Neural progenitor cell (in vitro differentiated cells): ENCODE measurements at regions not wholly inside any gene's neighbourhood (a gene's known extent, or its start where the extent isn't known, plus 50 kb on each side); places are given as distances from the start of the nearest gene placed in this dataset.

Experiments
- DNase-seq: peaks from one replicate; pipeline ENCODE4 v3.0.0-alpha.2; 2016; ENCODE audit warnings: low spot score
- H2AFZ ChIP-seq: fragments of 200-600 bp; sonication (generic); replicated peaks from 2 replicates; pipeline ENCODE4 v1.6.1; 2016; ENCODE audit warnings: antibody characterized with exemption
- H3F3A ChIP-seq: fragments of 200-600 bp; sonication (generic); 2 replicates; pipeline ENCODE4 v1.6.1; 2016; ENCODE audit warnings: antibody characterized with exemption, low read depth
- H3K27ac ChIP-seq: fragments of 200-600 bp; sonication (generic); 2 replicates; pipeline ENCODE4 v1.5.1; 2016; ENCODE audit warnings: mild to moderate bottlenecking
- H3K27me3 ChIP-seq: fragments of 200-600 bp; sonication (generic); 2 replicates; pipeline ENCODE4 v1.6.1; 2016; ENCODE audit warnings: mild to moderate bottlenecking, moderate library complexity
- H3K36me3 ChIP-seq: fragments of 200-600 bp; sonication (generic); 2 replicates; pipeline ENCODE4 v1.5.1; 2016
- H3K4me1 ChIP-seq: fragments of 200-600 bp; sonication (generic); 2 replicates; pipeline ENCODE4 v1.6.1; 2016; ENCODE audit warnings: mixed run types
- H3K4me2 ChIP-seq: fragments of 200-600 bp; sonication (generic); 2 replicates; pipeline ENCODE4 v1.6.1; 2016
- H3K4me3 ChIP-seq: fragments of 200-600 bp; sonication (generic); 2 replicates; pipeline ENCODE4 v1.5.1; 2016
- H3K79me2 ChIP-seq: fragments of 200-600 bp; sonication (generic); 2 replicates; pipeline ENCODE4 v1.6.1; 2016; ENCODE audit warnings: low read depth
- H3K9ac ChIP-seq: fragments of 200-600 bp; sonication (generic); 2 replicates; pipeline ENCODE4 v1.6.1; 2016
- H3K9me3 ChIP-seq: fragments of 200-600 bp; sonication (generic); 2 replicates; pipeline ENCODE4 v1.5.1; 2016; ENCODE audit warnings: low read depth
- H4K20me1 ChIP-seq: fragments of 200-600 bp; sonication (generic); 2 replicates; pipeline ENCODE4 v1.6.1; 2016; ENCODE audit warnings: low read depth
- H3K27ac Mint-ChIP-seq: 3 replicates; pipeline ENCODE4 v1.8.0; 2021; ENCODE audit warnings: mixed read lengths
- H3K27me3 Mint-ChIP-seq: 2 replicates; pipeline ENCODE4 v1.8.0; 2022; ENCODE audit warnings: low read depth, mild to moderate bottlenecking, inconsistent platforms, moderate library complexity, mixed read lengths; ENCODE audit not compliant: insufficient read depth
- H3K36me3 Mint-ChIP-seq: 3 replicates; pipeline ENCODE4 v1.8.0; 2021; ENCODE audit warnings: mixed read lengths
- H3K4me1 Mint-ChIP-seq: 3 replicates; pipeline ENCODE4 v1.8.0; 2021; ENCODE audit warnings: mixed read lengths
- H3K4me3 Mint-ChIP-seq: 3 replicates; pipeline ENCODE4 v1.8.0; 2021; ENCODE audit warnings: mild to moderate bottlenecking, moderate library complexity, mixed read lengths
- H3K9me3 Mint-ChIP-seq: 3 replicates; pipeline ENCODE4 v1.8.0; 2020; ENCODE audit warnings: mixed read lengths
- CTCF ChIP-seq: fragments of 200-600 bp; sonication (generic); IDR thresholded peaks from 2 replicates; pipeline ENCODE4 v1.5.1; 2017; ENCODE audit warnings: antibody characterized with exemption, mild to moderate bottlenecking
- EZH2 ChIP-seq: fragments of 200-600 bp; sonication (generic); IDR thresholded peaks from 2 replicates; pipeline ENCODE4 v1.6.1; 2017; ENCODE audit warnings: antibody characterized with exemption, mild to moderate bottlenecking, moderate library complexity
- EZH2phosphoT487 ChIP-seq: fragments of 200-600 bp; sonication (generic); IDR thresholded peaks from 2 replicates; pipeline ENCODE4 v1.6.1; 2017; ENCODE audit warnings: antibody characterized with exemption

GRCh38 chr5:105544300-105544699, 1981.7 kb upstream of the NUDT12 start:
- H3K9ac ChIP-seq, result no peak overlapping the region
- TF ChIP-seq EZH2phosphoT487 (no peak), CTCF (no peak), EZH2 (no peak)
- no peaks in the 10 kb centered on the region for H3K79me2 ChIP-seq
- no peak overlapping the region for H3K4me3 ChIP-seq
- H3K27me3 Mint-ChIP-seq, result no peaks in the 10 kb centered on the region
- DNase-seq, result no peak
- no peaks in the 10 kb centered on the region for H3K9me3 ChIP-seq
- peaks cover 9% of the 10 kb centered on the region for H3K4me1 ChIP-seq
- no peak overlapping the region for H3K27ac Mint-ChIP-seq
- H2AFZ ChIP-seq, result no peak overlapping the region
- no peak overlapping the region for H3K4me3 Mint-ChIP-seq
- no peaks in the 10 kb centered on the region for H4K20me1 ChIP-seq
- H3K36me3 Mint-ChIP-seq, result no peaks in the 10 kb centered on the region
- no peak overlapping the region for H3K27ac ChIP-seq
- peaks cover 5% of the 10 kb centered on the region for H3K4me1 Mint-ChIP-seq
- no peaks in the 10 kb centered on the region for H3K27me3 ChIP-seq
- H3F3A ChIP-seq, result peaks cover 2% of the 10 kb centered on the region
- H3K9me3 Mint-ChIP-seq, result no peaks in the 10 kb centered on the region
- H3K4me2 ChIP-seq, result no peak overlapping the region
- no peaks in the 10 kb centered on the region for H3K36me3 ChIP-seq

GRCh38 chr5:105536675-105537074, 1974.1 kb upstream of the NUDT12 start:
- Histone ChIP-seq H4K20me1 (no peaks in the 10 kb centered on the region), H3K9me3 (no peaks in the 10 kb centered on the region), H3K27ac (no peak overlapping the region), H3K79me2 (no peaks in the 10 kb centered on the region), H3K4me2 (no peak overlapping the region), H2AFZ (no peak overlapping the region), H3K4me3 (no peak overlapping the region), H3K36me3 (no peaks in the 10 kb centered on the region), H3K27me3 (no peaks in the 10 kb centered on the region), H3F3A (peaks cover 6% of the 10 kb centered on the region), H3K4me1 (peaks cover 15% of the 10 kb centered on the region), H3K9ac (no peak overlapping the region)
- no peaks in the 10 kb centered on the region for H3K36me3 Mint-ChIP-seq
- no peaks in the 10 kb centered on the region for H3K9me3 Mint-ChIP-seq
- no peak overlapping the region for H3K27ac Mint-ChIP-seq
- H3K4me3 Mint-ChIP-seq, result no peak overlapping the region
- peaks cover 6% of the 10 kb centered on the region for H3K4me1 Mint-ChIP-seq
- TF ChIP-seq EZH2, result no peak
- H3K27me3 Mint-ChIP-seq, result no peaks in the 10 kb centered on the region
- DNase-seq, result no peak

DNA sequence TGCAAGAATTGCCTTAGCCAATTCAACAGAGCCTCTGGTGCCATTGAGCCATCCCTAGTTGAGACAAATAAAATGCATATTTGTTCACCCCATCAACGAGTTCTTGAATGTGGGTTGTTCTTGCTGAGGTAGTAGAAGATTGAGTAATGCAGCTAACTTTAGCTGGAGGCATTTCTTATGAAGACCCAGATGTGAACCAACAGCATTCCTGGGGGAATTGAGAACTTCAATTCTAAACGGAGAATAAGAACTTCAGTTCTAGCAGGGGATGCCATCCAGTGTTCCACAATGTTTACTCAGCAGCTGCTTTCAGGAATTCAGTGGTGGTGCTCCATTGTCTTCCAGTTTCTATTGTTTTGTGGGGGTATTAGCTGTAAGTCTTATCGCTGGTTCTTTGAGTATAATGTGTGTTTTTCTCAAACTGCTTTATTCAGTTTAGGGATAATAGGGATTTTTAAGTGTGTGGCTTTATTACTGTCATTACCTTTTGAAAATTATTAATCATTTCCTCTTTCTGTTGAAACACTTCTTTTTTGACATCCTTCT, 1968.2 kb upstream of the NUDT12 start:
- no peak overlapping the region for H3K4me2 ChIP-seq
- H3K9me3 ChIP-seq, result no peaks in the 10 kb centered on the region
- DNase-seq, result peak; percentile 44
- Mint-ChIP-seq H3K4me1 (no peaks in the 10 kb centered on the region), H3K36me3 (peaks cover 3% of the 10 kb centered on the region), H3K27ac (no peak overlapping the region), H3K4me3 (no peak overlapping the region), H3K9me3 (peaks cover 20% of the 10 kb centered on the region), H3K27me3 (peaks cover 6% of the 10 kb centered on the region)
- H3K27me3 ChIP-seq, result no peaks in the 10 kb centered on the region
- H3K9ac ChIP-seq, result no peak overlapping the region
- H3K4me3 ChIP-seq, result no peak overlapping the region
- H3K79me2 ChIP-seq, result no peaks in the 10 kb centered on the region
- H4K20me1 ChIP-seq, result no peaks in the 10 kb centered on the region
- TF ChIP-seq CTCF, result no peak
- TF ChIP-seq EZH2, result no peak
- H3K27ac ChIP-seq, result peak overlapping the region; percentile 55
- H3K4me1 ChIP-seq, result peaks cover 3% of the 10 kb centered on the region
- no peak overlapping the region for H2AFZ ChIP-seq
- no peaks in the 10 kb centered on the region for H3K36me3 ChIP-seq
- H3F3A ChIP-seq, result peaks cover 9% of the 10 kb centered on the region

DNA sequence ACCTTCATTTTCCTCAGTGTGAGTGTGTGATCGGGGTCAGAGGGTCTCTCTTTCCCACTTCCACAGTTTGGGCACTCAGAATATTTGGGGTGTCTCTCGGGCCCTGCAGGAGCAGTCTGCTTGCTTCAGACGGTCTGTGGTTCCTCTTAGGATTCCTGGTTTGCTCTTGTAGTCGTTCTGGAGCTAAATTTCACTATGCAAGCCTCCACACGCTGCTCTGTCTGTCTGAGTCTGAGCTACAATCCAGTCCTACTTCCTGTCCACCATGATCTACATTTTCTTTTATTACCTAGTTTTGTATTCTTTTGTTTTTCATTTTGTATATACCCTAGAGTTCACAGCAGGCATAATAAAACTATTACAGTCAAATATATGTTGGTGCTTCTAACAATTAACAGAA, 1967.3 kb upstream of the NUDT12 start:
- H3K9ac ChIP-seq, result no peak overlapping the region
- H3K4me1 Mint-ChIP-seq, result no peaks in the 10 kb centered on the region

More for the DNA sequence above, 1967.3 kb upstream of the NUDT12 start:
- Histone ChIP-seq H3K27me3 (no peaks in the 10 kb centered on the region), H3F3A (peaks cover 9% of the 10 kb centered on the region), H4K20me1 (no peaks in the 10 kb centered on the region), H3K4me1 (peaks cover 3% of the 10 kb centered on the region), H3K4me2 (no peak overlapping the region), H3K36me3 (no peaks in the 10 kb centered on the region), H3K4me3 (no peak overlapping the region), H3K27ac (no peak overlapping the region), H2AFZ (no peak overlapping the region), H3K9me3 (no peaks in the 10 kb centered on the region), H3K79me2 (no peaks in the 10 kb centered on the region)
- TF ChIP-seq EZH2 (no peak), EZH2phosphoT487 (no peak), CTCF (no peak)
- no peak for DNase-seq
- Mint-ChIP-seq H3K27me3 (peaks cover 6% of the 10 kb centered on the region), H3K36me3 (peaks cover 3% of the 10 kb centered on the region), H3K9me3 (peaks cover 20% of the 10 kb centered on the region), H3K27ac (peak overlapping the region; percentile 22), H3K4me3 (no peak overlapping the region)
